ENCODE measurements at regions not wholly inside any gene's neighbourhood (a gene's known extent, or its start where the extent isn't known, plus 50 kb on each side); places are given as distances from the start of the nearest gene placed in this dataset.

- H3K9me3 ChIP-seq (ENCODE audit: low read length), result no peaks in the 10 kb centered on the region
- H3K9me2 ChIP-seq (ENCODE audit: low read depth, low read length), result no peaks in the 10 kb centered on the region
- no peak overlapping the region for H2AFZ ChIP-seq (ENCODE audit: low read length)
- H3K4me3 ChIP-seq (ENCODE audit: low read depth, low read length, poor library complexity, severe bottlenecking), result no peak overlapping the region
- H3K36me3 ChIP-seq (ENCODE audit: insufficient read depth, low read length), result no peaks in the 10 kb centered on the region
- H4K20me1 ChIP-seq (ENCODE audit: insufficient read depth, low read length), result no peaks in the 10 kb centered on the region
- no peak for TF ChIP-seq CTCF (IDR thresholded peaks at IDR 0.05; ENCODE audit: low read length)
- TF ChIP-seq EZH2 (IDR thresholded peaks at IDR 0.05; ENCODE audit: borderline replicate concordance, low read length), result no peak
- H3K79me2 ChIP-seq (ENCODE audit: insufficient read depth, low read length), result no peaks in the 10 kb centered on the region
- H3K4me2 ChIP-seq (ENCODE audit: low read length), result no peak overlapping the region
- no peaks in the 10 kb centered on the region for H3K4me1 ChIP-seq (ENCODE audit: insufficient read depth, low read length, severe bottlenecking)
- no peak overlapping the region for H3K27ac ChIP-seq (ENCODE audit: low read depth, low read length, poor library complexity, severe bottlenecking)
- H3K27me3 ChIP-seq (ENCODE audit: insufficient read depth, low read length), result no peaks in the 10 kb centered on the region
- H3K9ac ChIP-seq (ENCODE audit: low read length), result no peak overlapping the region
- H3F3A ChIP-seq (ENCODE audit: insufficient read depth, low read length), result no peaks in the 10 kb centered on the region
Measured at GRCh38 chr9:107735821-107736220, 246.3 kb upstream of the KLF4 start.

DNA sequence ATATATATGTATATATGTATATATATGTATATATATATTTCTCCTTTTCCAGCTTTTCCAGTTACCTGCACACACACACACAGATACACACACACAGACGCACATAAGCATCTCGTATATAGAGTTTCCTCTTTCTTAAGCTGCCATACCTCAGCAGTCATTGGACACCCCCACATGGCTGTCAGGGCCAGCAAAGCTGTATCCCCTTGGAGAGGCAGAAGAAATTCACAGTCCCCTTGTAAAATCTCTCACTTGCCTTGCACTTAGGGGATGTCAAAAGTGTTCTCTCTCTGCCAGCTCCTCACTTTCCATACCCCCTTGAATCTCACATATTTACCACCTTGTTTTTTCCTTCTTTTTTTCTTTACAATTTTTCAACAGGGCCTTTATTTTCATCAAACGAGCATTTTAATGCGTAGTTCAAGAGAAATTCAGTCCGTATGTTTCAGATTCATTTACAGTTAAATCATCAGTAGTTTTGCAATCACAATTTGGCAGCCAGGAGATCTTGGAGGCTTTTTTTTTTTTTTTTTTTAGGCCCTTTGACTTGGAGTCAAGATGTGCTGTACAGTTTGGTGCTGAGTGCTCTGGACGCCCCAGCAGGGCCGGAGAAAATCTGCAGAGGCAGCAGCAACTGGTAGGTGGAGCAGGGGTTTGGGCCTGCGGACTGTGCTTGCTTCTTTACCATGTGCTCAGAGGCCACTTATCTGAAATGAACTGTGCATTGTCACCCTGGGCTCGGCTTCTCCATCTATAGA, 244.9 kb upstream of the KLF4 start:
- no peaks in the 10 kb centered on the region for H4K20me1 ChIP-seq (ENCODE audit: insufficient read depth, low read length)
- no peaks in the 10 kb centered on the region for H3K79me2 ChIP-seq (ENCODE audit: insufficient read depth, low read length)
- H3K9me2 ChIP-seq (ENCODE audit: low read depth, low read length), result no peaks in the 10 kb centered on the region
- H3F3A ChIP-seq (ENCODE audit: insufficient read depth, low read length), result no peaks in the 10 kb centered on the region
- H3K4me2 ChIP-seq (ENCODE audit: low read length), result no peak overlapping the region
- H3K27me3 ChIP-seq (ENCODE audit: insufficient read depth, low read length), result no peaks in the 10 kb centered on the region
- H3K9ac ChIP-seq (ENCODE audit: low read length), result no peak overlapping the region
- H3K4me3 ChIP-seq (ENCODE audit: low read depth, low read length, poor library complexity, severe bottlenecking), result no peak overlapping the region
- H3K9me3 ChIP-seq (ENCODE audit: low read length), result no peaks in the 10 kb centered on the region
- no peaks in the 10 kb centered on the region for H3K36me3 ChIP-seq (ENCODE audit: insufficient read depth, low read length)
- TF ChIP-seq EZH2 (IDR thresholded peaks at IDR 0.05; ENCODE audit: borderline replicate concordance, low read length) (no peak), CTCF (IDR thresholded peaks at IDR 0.05; ENCODE audit: low read length) (no peak)
- no peak overlapping the region for H3K27ac ChIP-seq (ENCODE audit: low read depth, low read length, poor library complexity, severe bottlenecking)
- no peak overlapping the region for H2AFZ ChIP-seq (ENCODE audit: low read length)
- H3K4me1 ChIP-seq (ENCODE audit: insufficient read depth, low read length, severe bottlenecking), result no peaks in the 10 kb centered on the region

DNA sequence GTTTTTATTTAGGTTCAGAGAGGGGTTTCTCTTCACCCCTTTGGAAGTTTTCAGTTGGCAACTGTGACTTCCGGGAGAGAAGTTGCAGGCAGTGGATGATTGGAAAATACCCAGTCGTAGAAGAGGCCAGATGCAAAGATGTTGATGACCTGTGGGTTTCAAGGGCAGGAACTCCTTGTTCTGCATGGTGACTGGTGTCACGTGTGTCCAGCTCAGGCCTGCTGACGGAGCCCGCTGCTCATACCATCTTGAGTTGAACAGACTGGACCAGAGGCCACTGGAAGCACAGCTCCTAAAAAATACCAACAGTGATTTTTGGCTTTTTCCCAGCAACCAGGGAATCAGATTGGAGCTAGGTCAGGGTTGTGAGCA, 243.9 kb upstream of the KLF4 start:
- H3K9me2 ChIP-seq (ENCODE audit: low read depth, low read length), result no peaks in the 10 kb centered on the region
- no peak overlapping the region for H3K4me2 ChIP-seq (ENCODE audit: low read length)
- no peaks in the 10 kb centered on the region for H3K9me3 ChIP-seq (ENCODE audit: low read length)
- no peaks in the 10 kb centered on the region for H4K20me1 ChIP-seq (ENCODE audit: insufficient read depth, low read length)
- no peak overlapping the region for H2AFZ ChIP-seq (ENCODE audit: low read length)
- H3K79me2 ChIP-seq (ENCODE audit: insufficient read depth, low read length), result no peaks in the 10 kb centered on the region
- no peak for TF ChIP-seq EZH2 (IDR thresholded peaks at IDR 0.05; ENCODE audit: borderline replicate concordance, low read length)
- TF ChIP-seq CTCF (IDR thresholded peaks at IDR 0.05; ENCODE audit: low read length), result no peak
- H3K27ac ChIP-seq (ENCODE audit: low read depth, low read length, poor library complexity, severe bottlenecking), result no peak overlapping the region
- H3K4me1 ChIP-seq (ENCODE audit: insufficient read depth, low read length, severe bottlenecking), result no peaks in the 10 kb centered on the region
- H3K36me3 ChIP-seq (ENCODE audit: insufficient read depth, low read length), result no peaks in the 10 kb centered on the region
- no peak overlapping the region for H3K9ac ChIP-seq (ENCODE audit: low read length)
- no peaks in the 10 kb centered on the region for H3K27me3 ChIP-seq (ENCODE audit: insufficient read depth, low read length)
- no peaks in the 10 kb centered on the region for H3F3A ChIP-seq (ENCODE audit: insufficient read depth, low read length)
- H3K4me3 ChIP-seq (ENCODE audit: low read depth, low read length, poor library complexity, severe bottlenecking), result no peak overlapping the region

All from OCI-LY1 (cell line).